DND-41 (cell line): ENCODE measurements at regions not wholly inside any gene's neighbourhood (a gene's known extent, or its start where the extent isn't known, plus 50 kb on each side); places are given as distances from the start of the nearest gene placed in this dataset.

Experiments
- CTCF ChIP-seq: IDR thresholded peaks from 2 replicates; pipeline ENCODE4 v1.5.1; 2012; ENCODE audit warnings: borderline replicate concordance, low read length, moderate library complexity, mild to moderate bottlenecking; ENCODE audit not compliant: poor library complexity, severe bottlenecking; ENCODE audit errors: extremely low read depth
- EZH2 ChIP-seq: IDR thresholded peaks from 3 replicates; pipeline ENCODE4 v1.6.1; 2012; ENCODE audit warnings: borderline replicate concordance, low read depth, mild to moderate bottlenecking, moderate library complexity, low read length, inconsistent platforms; ENCODE audit not compliant: severe bottlenecking

GRCh38 chr12:5138845-5139244, 95.2 kb downstream of the KCNA5 start:
- TF ChIP-seq CTCF (no peak), EZH2 (no peak)
